ENCODE measurements at regions not wholly inside any gene's neighbourhood (a gene's known extent, or its start where the extent isn't known, plus 50 kb on each side); places are given as distances from the start of the nearest gene placed in this dataset.

DNA sequence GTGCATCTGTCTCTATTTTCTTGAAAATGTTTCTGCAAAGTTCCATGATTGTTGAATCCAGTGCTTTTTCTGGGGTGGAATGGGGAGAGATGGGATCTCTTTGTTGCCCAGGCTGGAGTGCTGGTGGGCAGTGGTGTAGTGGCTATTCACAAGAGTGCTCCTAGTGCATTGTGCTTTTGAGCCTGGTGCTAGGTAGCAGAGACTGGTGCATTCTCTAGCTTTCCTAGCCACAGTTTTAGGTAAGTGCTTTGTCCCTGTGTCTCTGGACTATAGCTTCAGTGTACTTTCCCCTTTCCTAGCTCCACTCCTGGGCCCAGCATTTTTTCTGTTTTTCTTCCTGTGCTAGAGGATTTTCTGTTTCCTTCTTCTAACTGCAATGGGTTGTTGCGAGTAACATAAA lies 825.6 kb downstream of the SLITRK6 start:
- no peak overlapping the region for H2AFZ ChIP-seq (replicated peaks; ENCODE audit: low read length, poor library complexity)
- dilution Hi-C loops (cut with HindIII; ENCODE audit: low sequenced_read_pairs, unreplicated experiment): no loop called here
- CTCF ChIA-PET: no interaction called here
- no peak overlapping the region for H4K5ac ChIP-seq (ENCODE audit: low read depth, low read length)
- no peak overlapping the region for H3K4ac ChIP-seq (ENCODE audit: low read depth, low read length)
- H3K27ac ChIP-seq (ENCODE audit: insufficient read depth, low read length): no peak overlapping the region
- H3K79me1 ChIP-seq (ENCODE audit: low read depth in 1 of 2, low read length in 2 of 2): no peaks in the 10 kb centered on the region
- H3K4me2 ChIP-seq (ENCODE audit: low read depth, low read length): no peak overlapping the region
- no peak overlapping the region for H3K9ac ChIP-seq (ENCODE audit: low read depth, low read length)
- no peak overlapping the region for H4K91ac ChIP-seq (ENCODE audit: insufficient read depth, low read depth, low read length)
- H3K9me3 ChIP-seq (ENCODE audit: control insufficient read depth, insufficient read depth, low read length): no peaks in the 10 kb centered on the region
- no peak overlapping the region for H2BK5ac ChIP-seq (ENCODE audit: low read depth, low read length, poor library complexity, severe bottlenecking)
- no peak overlapping the region for H2BK20ac ChIP-seq (ENCODE audit: low read depth, low read length)
- H2BK120ac ChIP-seq (ENCODE audit: low read depth, low read length): no peak overlapping the region
- H3K14ac ChIP-seq (replicated peaks; ENCODE audit: low read depth, low read length): no peak overlapping the region
- no peak overlapping the region for H3K23ac ChIP-seq (ENCODE audit: low read depth, low read length)
- WGBS, 2 experiments (ENCODE audit: extremely low coverage in 2 of 2, insufficient read length in 1 of 2): no CpG with 5 or more reads among the region's 1 CpG
- no peak overlapping the region for H2AK9ac ChIP-seq (replicated peaks; ENCODE audit: low read depth, low read length, poor library complexity)
- H3K4me1 ChIP-seq (ENCODE audit: control insufficient read depth, insufficient read depth, low read length): no peaks in the 10 kb centered on the region
- H3K18ac ChIP-seq (ENCODE audit: low read depth, low read length): no peak overlapping the region
- no peak overlapping the region for H2AK5ac ChIP-seq (ENCODE audit: low read depth, low read length)
- no peaks in the 10 kb centered on the region for H3K36me3 ChIP-seq (ENCODE audit: control insufficient read depth, insufficient read depth, low read length)
- H4K20me1 ChIP-seq (ENCODE audit: insufficient read depth, low read length): no peaks in the 10 kb centered on the region
- no peak overlapping the region for H4K8ac ChIP-seq (ENCODE audit: low read depth in 2 of 2, low read length in 2 of 2)
- no peaks in the 10 kb centered on the region for H3K27me3 ChIP-seq (ENCODE audit: control insufficient read depth, insufficient read depth, low read length)
- POLR2A ChIA-PET (ENCODE audit: unreplicated experiment): no interaction called here
- no TSS peak for BruUV-seq (replicated peaks)
- H3K9me1 ChIP-seq (ENCODE audit: insufficient read depth, low read length): no peaks in the 10 kb centered on the region
- TF ChIP-seq POLR2A (IDR thresholded peaks at IDR 0.05; ENCODE audit: low read depth, low read length): no peak
- no peak for TF ChIP-seq RFX5 (IDR thresholded peaks at IDR 0.05; ENCODE audit: low read depth, low read length)
- TF ChIP-seq CTCF (conservative IDR thresholded peaks at IDR 0.05; ENCODE audit: low read depth, low read length): no peak
- TF ChIP-seq RCOR1 (IDR thresholded peaks at IDR 0.05; ENCODE audit: insufficient replicate concordance, low read length): no peak
- TF ChIP-seq NFE2L2 (IDR thresholded peaks at IDR 0.05; ENCODE audit: low read depth, low read length): no peak
- TF ChIP-seq MXI1 (IDR thresholded peaks at IDR 0.05; ENCODE audit: borderline replicate concordance, low read depth, low read length): no peak
- no peak for TF ChIP-seq USF2 (IDR thresholded peaks at IDR 0.05; ENCODE audit: low read depth, low read length)
- no peak for TF ChIP-seq MAZ (IDR thresholded peaks at IDR 0.05; ENCODE audit: borderline replicate concordance, low read depth, low read length)
- no peak for TF ChIP-seq SMC3 (IDR thresholded peaks at IDR 0.05; ENCODE audit: low read depth, low read length)
- TF ChIP-seq BHLHE40 (IDR thresholded peaks at IDR 0.05; ENCODE audit: low read depth, low read length): no peak
- TF ChIP-seq ELK1 (IDR thresholded peaks at IDR 0.05; ENCODE audit: borderline replicate concordance, low read depth, low read length): no peak
- no peak for TF ChIP-seq RAD21 (IDR thresholded peaks at IDR 0.05; ENCODE audit: low read length)
- TF ChIP-seq MAFK (IDR thresholded peaks at IDR 0.05; ENCODE audit: low read depth, low read length): no peak
- TF ChIP-seq FOS (IDR thresholded peaks at IDR 0.05; ENCODE audit: low read depth, low read length): no peak
- TF ChIP-seq CEBPB (IDR thresholded peaks at IDR 0.05; ENCODE audit: low read depth, low read length): no peak
- no peak for TF ChIP-seq CHD1 (IDR thresholded peaks at IDR 0.05; ENCODE audit: low read depth, low read length)
- ATAC-seq (ENCODE audit: low read depth) (no peak), DNase-seq (no peak)
- intact Hi-C loops (cut with micrococcal nuclease): no loop called here
- in situ Hi-C loops (cut with MboI; ENCODE audit: low sequenced_read_pairs): no loop called here
- H3K56ac ChIP-seq (ENCODE audit: extremely low read depth, insufficient read depth, low read length): no peak overlapping the region
- H3K4me3 ChIP-seq (ENCODE audit: insufficient read depth, low read depth, low read length): no peak overlapping the region
- H2BK15ac ChIP-seq (ENCODE audit: low read depth, low read length): no peak overlapping the region

Data from IMR-90 (cell line).